Gastrocnemius medialis (tissue), 4 donors: ENCODE measurements at regions not wholly inside any gene's neighbourhood (a gene's known extent, or its start where the extent isn't known, plus 50 kb on each side); places are given as distances from the start of the nearest gene placed in this dataset.

Source experiments
- POLR2A ChIP-seq, 2 donors: fragments of 450-650 bp; IDR thresholded peaks; one replicate each; pipeline ENCODE4 v1.6.1; 2017; ENCODE audit warnings: antibody characterized with exemption in 2 of 2, mild to moderate bottlenecking in 2 of 2, moderate library complexity in 2 of 2
- TF ChIP-seq, protein P1 (sequence below), 5 experiments: fragments of 450-650 bp in 3 of 5; fragments of 200-600 bp in 2 of 5; sonication (generic) in 2 of 5; IDR thresholded peaks in 4 of 5; conservative IDR thresholded peaks in 1 of 5; 1 replicate in 4 of 5; 2 replicates in 1 of 5; pipeline ENCODE4 v1.5.1; 2016 to 2019; ENCODE audit warnings: antibody characterized with exemption in 5 of 5, mild to moderate bottlenecking in 3 of 5, moderate library complexity in 3 of 5

DNA sequence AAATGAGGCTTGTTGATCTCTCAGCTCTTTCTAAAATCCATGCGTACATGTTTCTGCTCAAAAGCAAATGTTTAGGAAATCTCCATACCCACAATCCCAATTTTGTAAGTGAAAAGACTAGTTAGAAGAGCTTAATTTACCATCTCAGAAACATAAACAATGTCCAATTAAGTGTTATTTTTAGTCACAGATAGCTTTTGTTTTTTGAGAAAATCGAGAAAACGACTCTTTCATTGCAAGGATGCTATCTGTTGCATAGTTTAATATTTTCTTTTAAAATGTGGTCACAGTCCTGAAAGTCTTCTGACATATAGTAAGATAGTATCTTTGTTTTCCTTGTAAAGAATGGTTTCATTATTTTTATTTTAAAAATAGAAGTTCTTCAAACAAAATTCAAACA is 338.0 kb upstream of the DAB2 start:
- TF ChIP-seq, protein P1, sequence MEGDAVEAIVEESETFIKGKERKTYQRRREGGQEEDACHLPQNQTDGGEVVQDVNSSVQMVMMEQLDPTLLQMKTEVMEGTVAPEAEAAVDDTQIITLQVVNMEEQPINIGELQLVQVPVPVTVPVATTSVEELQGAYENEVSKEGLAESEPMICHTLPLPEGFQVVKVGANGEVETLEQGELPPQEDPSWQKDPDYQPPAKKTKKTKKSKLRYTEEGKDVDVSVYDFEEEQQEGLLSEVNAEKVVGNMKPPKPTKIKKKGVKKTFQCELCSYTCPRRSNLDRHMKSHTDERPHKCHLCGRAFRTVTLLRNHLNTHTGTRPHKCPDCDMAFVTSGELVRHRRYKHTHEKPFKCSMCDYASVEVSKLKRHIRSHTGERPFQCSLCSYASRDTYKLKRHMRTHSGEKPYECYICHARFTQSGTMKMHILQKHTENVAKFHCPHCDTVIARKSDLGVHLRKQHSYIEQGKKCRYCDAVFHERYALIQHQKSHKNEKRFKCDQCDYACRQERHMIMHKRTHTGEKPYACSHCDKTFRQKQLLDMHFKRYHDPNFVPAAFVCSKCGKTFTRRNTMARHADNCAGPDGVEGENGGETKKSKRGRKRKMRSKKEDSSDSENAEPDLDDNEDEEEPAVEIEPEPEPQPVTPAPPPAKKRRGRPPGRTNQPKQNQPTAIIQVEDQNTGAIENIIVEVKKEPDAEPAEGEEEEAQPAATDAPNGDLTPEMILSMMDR (IDR thresholded peaks at IDR 0.05 in 4 of 5, conservative IDR thresholded peaks at IDR 0.05 in 1 of 5) = no peak
- TF ChIP-seq POLR2A (IDR thresholded peaks at IDR 0.05) = no peak
